GM23248 (cell line): ENCODE measurements at regions not wholly inside any gene's neighbourhood (a gene's known extent, or its start where the extent isn't known, plus 50 kb on each side); places are given as distances from the start of the nearest gene placed in this dataset.

Experiments
- DNase-seq: peaks from one replicate; pipeline ENCODE4 v3.0.0-alpha.2; 2015
- H2AFZ ChIP-seq: fragments of 200-600 bp; sonication (generic); 2 replicates; pipeline ENCODE4 v1.6.1; 2016; ENCODE audit warnings: antibody characterized with exemption
- H3F3A ChIP-seq: fragments of 200-600 bp; sonication (generic); 2 replicates; pipeline ENCODE4 v1.6.1; 2016; ENCODE audit warnings: mild to moderate bottlenecking, antibody characterized with exemption, mixed run types; ENCODE audit not compliant: insufficient read depth
- H3K27ac ChIP-seq: fragments of 200-600 bp; sonication (generic); 2 replicates; pipeline ENCODE4 v1.5.1; 2016; ENCODE audit warnings: mild to moderate bottlenecking
- H3K27me3 ChIP-seq: fragments of 200-600 bp; sonication (generic); replicated peaks from 2 replicates; pipeline ENCODE4 v1.6.1; 2016; ENCODE audit warnings: mild to moderate bottlenecking; ENCODE audit not compliant: insufficient read depth
- H3K36me3 ChIP-seq: fragments of 200-600 bp; sonication (generic); 2 replicates; pipeline ENCODE4 v1.6.1; 2016; ENCODE audit warnings: low read depth, mild to moderate bottlenecking
- H3K4me1 ChIP-seq: fragments of 200-600 bp; sonication (generic); 2 replicates; pipeline ENCODE4 v1.6.1; 2016; ENCODE audit warnings: mild to moderate bottlenecking; ENCODE audit not compliant: insufficient read depth
- H3K4me2 ChIP-seq: fragments of 200-600 bp; sonication (generic); one replicate; pipeline ENCODE4 v1.6.1; 2016; ENCODE audit warnings: mild to moderate bottlenecking; ENCODE audit not compliant: unreplicated experiment
- H3K4me3 ChIP-seq: fragments of 200-600 bp; sonication (generic); 2 replicates; pipeline ENCODE4 v1.5.1; 2016; ENCODE audit warnings: mild to moderate bottlenecking
- H3K79me2 ChIP-seq: fragments of 200-600 bp; sonication (generic); 2 replicates; pipeline ENCODE4 v1.6.1; 2016; ENCODE audit warnings: mild to moderate bottlenecking; ENCODE audit not compliant: insufficient read depth
- H3K9ac ChIP-seq: fragments of 200-600 bp; sonication (generic); 2 replicates; pipeline ENCODE4 v1.6.1; 2016; ENCODE audit warnings: mild to moderate bottlenecking
- H3K9me2 ChIP-seq: fragments of 200-600 bp; sonication (generic); 2 replicates; pipeline ENCODE4 v1.6.1; 2016; ENCODE audit warnings: mixed run types, mild to moderate bottlenecking, moderate library complexity; ENCODE audit not compliant: insufficient read depth
- H3K9me3 ChIP-seq: fragments of 200-600 bp; sonication (generic); one replicate; pipeline ENCODE4 v1.6.1; 2017; ENCODE audit warnings: low read depth
- H4K20me1 ChIP-seq: fragments of 200-600 bp; sonication (generic); 2 replicates; pipeline ENCODE4 v1.6.0; 2016; ENCODE audit not compliant: insufficient read depth
- EZH2 ChIP-seq: fragments of 200-600 bp; sonication (generic); IDR thresholded peaks from 2 replicates; pipeline ENCODE4 v1.6.1; 2018; ENCODE audit warnings: antibody characterized with exemption, mild to moderate bottlenecking; ENCODE audit not compliant: insufficient read depth, poor library complexity, severe bottlenecking
- EZH2phosphoT487 ChIP-seq: fragments of 200-600 bp; sonication (generic); IDR thresholded peaks from 2 replicates; pipeline ENCODE4 v1.6.1; 2018; ENCODE audit warnings: antibody characterized with exemption, moderate library complexity, mild to moderate bottlenecking, low read depth; ENCODE audit not compliant: insufficient read depth
- WGBS, 2 experiments: methylation state at CpG; one replicate each; pipeline ENCODE4 v1.1.6; 2015 to 2017; ENCODE audit warnings: low lambda C conversion rate in 2 of 2, low coverage in 1 of 2; ENCODE audit errors: missing lambda C conversion rate in 2 of 2; 5-methylcytosine and 5-hydroxymethylcytosine counted together
- in situ Hi-C: fragments of 300-500 bp; cut with MboI; formaldehyde crosslinking; loops from 2 replicates; pipeline ENCODE4 v1.15.0; 2020

DNA sequence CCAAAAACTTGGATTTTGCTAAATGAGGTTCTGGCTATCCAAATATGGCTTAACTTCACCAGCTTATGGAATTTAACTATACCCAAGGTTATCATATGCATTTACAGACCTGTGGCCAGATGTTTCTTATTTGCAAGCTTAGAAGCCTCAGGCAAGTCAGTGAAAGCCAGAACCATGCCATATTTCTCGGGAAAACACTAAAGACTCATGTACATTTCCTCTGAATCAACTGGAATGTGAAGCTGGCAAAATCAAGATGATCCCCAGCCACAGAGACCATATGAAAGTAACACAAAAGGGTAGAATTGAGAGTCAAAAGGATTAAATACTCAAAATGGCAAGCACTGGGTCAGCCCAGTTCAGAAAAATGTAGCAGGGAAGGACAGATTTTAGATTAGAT lies 76.4 kb upstream of the SLC1A1 start:
- Histone ChIP-seq H2AFZ (0 out of 2 replicates have a peak overlapping the region, but pooled peaks have one; percentile 6), H3K4me2 (peak overlapping the region; percentile 27), H3K9ac (no peak overlapping the region), H3K27me3 (no peaks in the 10 kb centered on the region), H3K79me2 (no peaks in the 10 kb centered on the region), H3K9me2 (no peaks in the 10 kb centered on the region), H3K4me3 (0 out of 2 replicates have a peak overlapping the region, but pooled peaks have one; percentile 5), H3K4me1 (peaks cover 44% of the 10 kb centered on the region), H3F3A (peaks cover 36% of the 10 kb centered on the region), H4K20me1 (no peaks in the 10 kb centered on the region), H3K9me3 (no peaks in the 10 kb centered on the region), H3K27ac (peak overlapping the region; percentile 28), H3K36me3 (no peaks in the 10 kb centered on the region)
- DNase-seq, result peak; percentile 59
- in situ Hi-C loops, result no loop called here
- 0 to 4% methylated on average over 1 of the region's 1 CpG for WGBS, 2 experiments
- TF ChIP-seq EZH2phosphoT487, result no peak
- TF ChIP-seq EZH2, result no peak

- Histone ChIP-seq H3K27me3 (no peaks in the 10 kb centered on the region), H3F3A (no peaks in the 10 kb centered on the region), H3K36me3 (no peaks in the 10 kb centered on the region), H4K20me1 (no peaks in the 10 kb centered on the region), H3K9me2 (peaks cover 7% of the 10 kb centered on the region; the same call in 1 of the 2 replicates), H2AFZ (no peak overlapping the region), H3K4me2 (no peak overlapping the region), H3K27ac (no peak overlapping the region), H3K4me1 (no peaks in the 10 kb centered on the region), H3K9me3 (no peaks in the 10 kb centered on the region), H3K9ac (no peak overlapping the region), H3K79me2 (no peaks in the 10 kb centered on the region), H3K4me3 (no peak overlapping the region)
- 61% methylated on average over 3 of the region's 3 CpGs for WGBS, 2 experiments
- no peak for DNase-seq
- in situ Hi-C loops, result no loop called here
- no peak for TF ChIP-seq EZH2phosphoT487
- TF ChIP-seq EZH2, result no peak
Measured at GRCh38 chr9:4404156-4404555, 86.1 kb upstream of the SLC1A1 start.

DNA sequence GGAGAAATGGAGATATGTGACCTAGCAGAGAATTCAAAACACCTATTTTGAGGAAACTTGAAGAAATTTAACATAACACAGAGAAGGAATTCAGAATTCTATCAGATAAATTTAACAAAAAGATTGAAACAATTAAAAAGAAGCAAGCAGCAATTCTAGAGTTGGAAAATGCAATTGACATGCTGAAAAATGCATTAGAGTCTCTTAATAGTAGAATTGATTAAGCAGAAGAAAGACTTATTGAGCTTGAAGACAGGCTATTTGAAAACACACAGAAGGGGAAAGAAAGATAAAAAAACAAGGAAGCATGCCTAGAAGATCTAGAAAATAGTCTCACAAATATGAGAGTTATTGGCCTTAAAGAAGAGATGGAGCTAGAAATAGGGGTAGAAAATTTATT lies 87.8 kb upstream of the SLC1A1 start:
- Histone ChIP-seq H3F3A (no peaks in the 10 kb centered on the region), H3K4me1 (peaks cover 10% of the 10 kb centered on the region), H3K27ac (no peak overlapping the region), H4K20me1 (no peaks in the 10 kb centered on the region), H2AFZ (no peak overlapping the region), H3K4me3 (no peak overlapping the region), H3K27me3 (no peaks in the 10 kb centered on the region), H3K36me3 (no peaks in the 10 kb centered on the region), H3K4me2 (no peak overlapping the region), H3K9me2 (peaks cover 7% of the 10 kb centered on the region; the same call in 1 of the 2 replicates), H3K79me2 (no peaks in the 10 kb centered on the region), H3K9me3 (no peaks in the 10 kb centered on the region), H3K9ac (no peak overlapping the region)
- in situ Hi-C loops, result no loop called here
- DNase-seq, result no peak
- TF ChIP-seq EZH2phosphoT487 (no peak), EZH2 (no peak)

GRCh38 chr9:4400731-4401130 lies 89.5 kb upstream of the SLC1A1 start:
- DNase-seq, result no peak
- Histone ChIP-seq H3K4me3 (no peak overlapping the region), H3K27me3 (no peaks in the 10 kb centered on the region), H3K9me2 (peaks cover 7% of the 10 kb centered on the region; the same call in 1 of the 2 replicates), H3K9ac (no peak overlapping the region), H4K20me1 (no peaks in the 10 kb centered on the region), H3K36me3 (no peaks in the 10 kb centered on the region), H3F3A (no peaks in the 10 kb centered on the region), H3K27ac (no peak overlapping the region), H3K4me1 (peaks cover 10% of the 10 kb centered on the region), H3K79me2 (no peaks in the 10 kb centered on the region), H3K9me3 (no peaks in the 10 kb centered on the region), H3K4me2 (no peak overlapping the region), H2AFZ (no peak overlapping the region)
- TF ChIP-seq EZH2, result no peak
- in situ Hi-C loops, result no loop called here
- 89 to 90% methylated on average over 3 of the region's 3 CpGs for WGBS, 2 experiments

DNA sequence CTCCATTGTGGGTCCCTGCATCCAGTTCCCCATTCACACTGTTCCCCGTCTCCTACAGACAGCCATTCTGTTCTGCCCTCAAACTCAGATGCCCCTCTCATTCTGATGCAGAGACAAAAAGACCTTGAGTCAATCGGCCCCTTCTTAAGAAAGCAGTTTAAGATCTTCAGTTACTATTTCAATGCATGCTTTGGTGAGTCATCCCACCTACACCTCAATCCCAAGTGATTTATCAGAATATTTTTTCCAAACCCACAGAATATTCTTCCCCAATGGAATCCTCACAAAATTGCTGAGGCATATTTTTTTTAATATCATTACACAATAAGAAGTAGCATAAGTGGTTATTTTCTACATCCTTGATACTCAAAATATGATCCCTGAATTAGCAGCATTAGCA lies 92.4 kb upstream of the SLC1A1 start:
- no peaks in the 10 kb centered on the region for H3K9me3 ChIP-seq
- peak; percentile 81 for DNase-seq
- TF ChIP-seq EZH2 (no peak), EZH2phosphoT487 (no peak)
- H3K9me2 ChIP-seq, result no peaks in the 10 kb centered on the region
- H3K4me3 ChIP-seq, result no peak overlapping the region; the same call in 1 of the 2 replicates
- peak overlapping the region; percentile 23; the same call in 1 of the 2 replicates for H2AFZ ChIP-seq
- H3K4me1 ChIP-seq, result peaks cover 10% of the 10 kb centered on the region
- no peaks in the 10 kb centered on the region for H3F3A ChIP-seq
- in situ Hi-C loops, result no loop called here
- H3K79me2 ChIP-seq, result no peaks in the 10 kb centered on the region
- no peaks in the 10 kb centered on the region for H4K20me1 ChIP-seq
- no peak overlapping the region for H3K9ac ChIP-seq
- no peaks in the 10 kb centered on the region for H3K27me3 ChIP-seq
- peak overlapping the region; percentile 43 for H3K4me2 ChIP-seq
- no peaks in the 10 kb centered on the region for H3K36me3 ChIP-seq
- 32 to 54% methylated on average over 2 of the region's 2 CpGs for WGBS, 2 experiments
- H3K27ac ChIP-seq, result no peak overlapping the region
